ENCODE measurements at regions not wholly inside any gene's neighbourhood (a gene's known extent, or its start where the extent isn't known, plus 50 kb on each side); places are given as distances from the start of the nearest gene placed in this dataset.

GRCh38 chr1:235059221-235059620, 69.4 kb downstream of the TOMM20 start:
- Mint-ChIP-seq H3K27me3 (ENCODE audit: low read depth) (no peaks in the 10 kb centered on the region), H3K4me3 (no peak overlapping the region), H3K4me1 (peaks cover 6% of the 10 kb centered on the region), H3K9me3 (no peaks in the 10 kb centered on the region), H3K27ac (ENCODE audit: unreplicated experiment) (no peak overlapping the region), H3K36me3 (ENCODE audit: low read depth) (no peaks in the 10 kb centered on the region)
- DNase-seq (ENCODE audit: low read depth, low spot score) = no peak
- TF ChIP-seq CTCF (conservative IDR thresholded peaks at IDR 0.05) = no peak

- no peak for DNase-seq (ENCODE audit: low read depth, low spot score)
- Mint-ChIP-seq H3K9me3 (no peaks in the 10 kb centered on the region), H3K4me1 (peaks cover 6% of the 10 kb centered on the region), H3K36me3 (ENCODE audit: low read depth) (no peaks in the 10 kb centered on the region), H3K27ac (ENCODE audit: unreplicated experiment) (no peak overlapping the region), H3K27me3 (ENCODE audit: low read depth) (no peaks in the 10 kb centered on the region), H3K4me3 (no peak overlapping the region)
- TF ChIP-seq CTCF (conservative IDR thresholded peaks at IDR 0.05) = no peak
Measured at GRCh38 chr1:235058695-235059094, 69.9 kb downstream of the TOMM20 start.

GRCh38 chr1:235057385-235058306, 71.0 kb downstream of the TOMM20 start:
- DNase-seq (ENCODE audit: low read depth, low spot score) = no peak
- Mint-ChIP-seq H3K9me3 (no peaks in the 10 kb centered on the region), H3K4me3 (no peak overlapping the region), H3K27ac (ENCODE audit: unreplicated experiment) (no peak overlapping the region), H3K36me3 (ENCODE audit: low read depth) (no peaks in the 10 kb centered on the region), H3K27me3 (ENCODE audit: low read depth) (no peaks in the 10 kb centered on the region), H3K4me1 (peaks cover 10% of the 10 kb centered on the region)
- TF ChIP-seq CTCF (conservative IDR thresholded peaks at IDR 0.05) = no peak

GRCh38 chr1:235056937-235057336, 71.7 kb downstream of the TOMM20 start:
- TF ChIP-seq CTCF (conservative IDR thresholded peaks at IDR 0.05) = no peak
- no peaks in the 10 kb centered on the region for H3K9me3 Mint-ChIP-seq

GRCh38 chr1:235054936-235055335, 73.7 kb downstream of the TOMM20 start:
- Mint-ChIP-seq H3K4me3 (no peak overlapping the region), H3K9me3 (no peaks in the 10 kb centered on the region), H3K4me1 (peaks cover 13% of the 10 kb centered on the region), H3K27me3 (ENCODE audit: low read depth) (no peaks in the 10 kb centered on the region), H3K36me3 (ENCODE audit: low read depth) (no peaks in the 10 kb centered on the region), H3K27ac (ENCODE audit: unreplicated experiment) (no peak overlapping the region)
- no peak for TF ChIP-seq CTCF (conservative IDR thresholded peaks at IDR 0.05)
- no peak for DNase-seq (ENCODE audit: low read depth, low spot score)

More at GRCh38 chr1:235056937-235057336, 71.7 kb downstream of the TOMM20 start:
- H3K4me1 Mint-ChIP-seq = peaks cover 13% of the 10 kb centered on the region
- DNase-seq (ENCODE audit: low read depth, low spot score) = no peak
- H3K36me3 Mint-ChIP-seq (ENCODE audit: low read depth) = no peaks in the 10 kb centered on the region
- no peak overlapping the region for H3K27ac Mint-ChIP-seq (ENCODE audit: unreplicated experiment)
- no peak overlapping the region for H3K4me3 Mint-ChIP-seq
- H3K27me3 Mint-ChIP-seq (ENCODE audit: low read depth) = no peaks in the 10 kb centered on the region

Measured in neural crest cell (in vitro differentiated cells).